GM21723 (cell line): ENCODE measurements at regions not wholly inside any gene's neighbourhood (a gene's known extent, or its start where the extent isn't known, plus 50 kb on each side); places are given as distances from the start of the nearest gene placed in this dataset.
A peak's percentile ranks its signal among the peaks of the same experiment; 100 is the strongest.
"Not testable (repeated sequence)": the region's sequence is repeated elsewhere in the genome, so short reads cannot be mapped to it uniquely, and the experiment has no call there.

ENCODE experiments used
- ATAC-seq: cut with Tn5 transposase; IDR thresholded peaks from one replicate; pipeline ENCODE4 v1.9.1; 2021; ENCODE audit warnings: mild to moderate bottlenecking, moderate library complexity; ENCODE audit not compliant: unreplicated experiment

DNA sequence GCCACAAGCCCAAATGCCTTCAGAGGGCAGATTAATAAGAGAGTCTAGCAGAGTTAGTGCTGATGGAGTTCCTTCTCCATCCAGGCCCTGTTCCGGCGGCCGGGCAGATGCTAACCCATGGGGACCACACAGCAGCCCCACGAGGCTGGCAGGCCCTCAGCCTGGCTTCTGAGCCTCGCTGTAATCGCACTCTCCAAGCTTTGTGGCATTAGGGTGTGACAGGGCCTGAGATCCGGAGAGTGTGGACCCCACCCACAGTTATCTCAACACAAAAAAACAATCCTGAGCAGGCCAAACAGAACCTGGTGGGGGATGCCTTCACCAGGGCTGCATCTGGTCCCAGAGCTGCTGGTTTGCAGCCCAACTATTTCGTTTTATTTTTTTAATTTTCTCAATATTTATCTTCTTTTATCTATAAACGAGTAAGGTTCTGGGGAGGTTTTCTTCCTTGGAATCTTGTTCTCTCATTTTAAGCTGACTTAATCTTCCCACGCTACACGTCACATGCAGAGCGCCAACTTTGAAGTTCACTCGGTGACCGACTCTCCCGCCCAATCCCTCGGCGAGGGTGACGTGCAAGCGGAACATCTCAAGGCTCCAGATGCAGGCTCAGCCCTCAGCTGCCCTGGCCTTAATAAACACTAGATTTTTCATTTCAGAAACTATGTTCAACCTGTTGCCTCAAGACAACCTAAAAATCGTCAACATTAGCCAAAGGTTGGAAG lies 372.4 kb downstream of the BCL2L11 start:
- not testable (repeated sequence) for ATAC-seq

DNA sequence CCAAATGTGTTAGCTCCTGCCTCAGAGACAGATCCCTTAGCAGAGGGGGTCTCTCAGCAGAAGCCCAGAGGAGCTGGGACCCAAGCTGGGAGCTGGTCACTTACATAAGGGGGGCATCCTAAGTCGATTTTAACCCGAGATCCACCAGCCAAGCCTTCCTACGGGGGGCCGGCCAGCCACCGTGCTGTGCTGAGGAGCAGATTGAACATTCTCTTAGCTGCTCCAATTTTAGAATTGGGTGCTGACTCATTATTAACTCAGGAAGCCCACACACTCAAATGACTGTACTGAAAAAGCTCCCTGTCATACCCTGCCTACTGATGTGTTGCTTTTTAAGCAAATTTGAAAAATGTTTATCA lies 373.0 kb downstream of the BCL2L11 start:
- peak; percentile 72 for ATAC-seq

DNA sequence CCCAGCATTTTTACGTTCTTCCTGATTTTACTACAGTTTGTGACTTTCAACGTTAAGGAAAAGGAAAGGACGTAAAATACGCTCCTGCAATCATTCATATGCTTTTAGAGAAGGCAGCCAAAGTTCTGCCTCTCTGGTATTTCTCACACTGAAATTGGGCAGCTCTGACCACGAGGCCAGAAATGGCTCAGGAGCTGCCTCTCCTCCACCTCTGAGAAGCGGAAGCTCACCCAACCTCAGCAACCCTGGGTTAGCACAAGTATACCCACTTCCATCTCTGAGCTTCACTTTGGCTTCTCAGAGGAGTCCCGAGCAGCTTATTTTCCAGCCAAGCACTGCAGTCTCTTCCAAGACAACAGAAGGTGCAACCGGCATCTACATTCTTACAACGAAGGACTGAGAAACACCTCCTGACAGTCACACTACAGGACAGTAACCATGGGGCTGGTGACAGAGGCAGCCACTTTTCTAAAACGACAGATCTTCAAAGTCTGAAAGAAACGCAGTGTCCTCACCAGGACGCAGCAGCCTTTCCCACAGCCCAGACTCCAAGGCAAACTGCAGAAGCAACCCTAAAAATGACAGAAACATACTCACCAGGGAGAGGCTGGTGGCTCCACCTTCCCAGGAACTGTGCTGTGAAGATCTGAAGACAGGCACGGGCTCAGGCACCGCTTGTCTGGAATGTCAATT lies 373.7 kb downstream of the BCL2L11 start:
- peak; percentile 29 for ATAC-seq

DNA sequence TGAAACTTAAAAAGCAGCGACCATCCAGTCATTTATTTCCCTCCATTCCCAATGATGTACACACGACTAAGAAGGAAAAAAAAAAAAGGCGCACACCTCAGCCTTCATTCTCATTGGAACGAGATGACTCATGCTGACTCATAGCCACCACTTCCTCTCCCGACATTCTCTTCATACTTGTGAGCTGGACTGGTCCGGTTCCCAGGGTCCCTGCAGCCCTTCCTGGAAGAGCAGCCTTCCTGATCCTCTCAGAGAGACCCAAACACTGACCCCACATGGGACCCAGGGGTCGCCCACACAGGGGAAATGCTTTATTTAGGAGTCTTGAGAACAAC lies 374.2 kb downstream of the BCL2L11 start:
- ATAC-seq, result peak; percentile 74

DNA sequence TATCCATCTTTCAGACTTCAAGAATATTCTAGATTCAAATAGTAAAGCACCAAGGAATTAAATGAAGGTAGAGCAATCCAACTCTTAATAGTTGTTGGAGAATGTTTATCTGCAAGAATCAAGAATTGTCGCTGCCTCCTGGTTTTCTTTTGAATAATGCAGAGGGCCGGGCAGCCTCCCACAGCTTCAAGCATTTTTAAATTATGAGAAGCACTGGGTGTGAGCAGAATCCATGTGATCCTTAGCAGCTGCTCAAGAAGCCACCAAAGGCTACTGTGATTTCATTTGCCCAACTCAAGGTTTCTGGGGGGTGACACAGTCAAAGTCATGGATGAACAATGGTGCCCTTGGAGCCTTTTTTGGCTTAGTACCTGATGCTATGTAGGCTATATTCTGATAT lies 374.9 kb downstream of the BCL2L11 start:
- not testable (repeated sequence) for ATAC-seq

DNA sequence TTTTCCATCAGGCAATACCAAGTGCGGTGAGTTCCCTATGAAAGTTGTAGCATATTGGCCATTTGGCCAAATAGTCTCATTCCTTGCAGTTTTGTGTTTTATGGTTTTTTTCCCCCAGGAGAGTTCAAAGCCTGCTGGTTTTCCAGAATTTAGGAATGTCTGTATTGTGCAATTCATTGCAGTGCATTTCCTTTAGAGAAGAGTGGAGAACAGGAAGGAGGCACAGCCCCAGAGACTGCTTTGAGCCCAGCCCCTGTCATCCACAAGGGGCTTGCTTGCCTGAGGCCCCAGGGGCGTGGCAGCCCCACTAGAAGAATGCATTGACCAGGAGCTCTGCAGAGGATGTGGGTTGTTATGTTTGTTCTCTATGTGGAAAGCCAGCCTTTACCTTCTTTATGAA lies 375.5 kb downstream of the BCL2L11 start:
- not testable (repeated sequence) for ATAC-seq

DNA sequence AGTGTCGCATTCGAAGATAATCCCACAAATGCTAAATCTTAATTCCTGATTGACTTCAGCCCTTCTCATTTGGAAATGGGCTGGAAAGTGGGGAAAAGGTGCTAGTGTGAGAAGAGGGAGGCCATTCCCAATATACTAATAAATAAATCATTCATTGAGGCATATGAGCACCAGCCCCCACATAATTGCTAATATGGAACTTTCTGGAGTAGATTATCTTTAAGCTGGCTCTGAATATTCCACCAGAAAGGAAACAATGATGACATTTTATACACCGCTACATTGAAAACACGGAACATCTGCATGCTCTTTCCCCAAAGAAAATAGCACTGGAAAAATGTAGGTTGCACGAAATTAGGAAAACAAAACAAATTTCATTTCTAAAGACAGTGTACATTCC lies 376.1 kb downstream of the BCL2L11 start:
- not testable (repeated sequence) for ATAC-seq

DNA sequence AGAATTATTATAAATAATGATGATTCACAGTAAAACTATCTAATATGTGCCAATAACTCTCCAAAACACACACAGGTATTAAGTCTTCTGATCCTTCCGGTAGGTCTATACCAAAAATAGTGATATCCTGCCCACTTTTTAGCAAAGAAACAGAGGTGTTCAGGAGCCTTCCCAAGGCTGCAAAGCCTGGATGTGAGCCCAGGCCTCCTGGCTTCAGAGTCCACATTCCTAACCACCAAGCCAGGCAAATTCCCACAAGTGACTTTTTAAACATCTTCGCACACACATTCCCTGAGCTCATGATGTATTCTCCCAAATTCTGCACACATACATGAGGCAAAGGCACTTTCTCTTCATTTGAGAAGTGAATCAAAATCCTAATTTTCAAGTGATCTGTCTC lies 376.6 kb downstream of the BCL2L11 start:
- ATAC-seq, result not testable (repeated sequence)

DNA sequence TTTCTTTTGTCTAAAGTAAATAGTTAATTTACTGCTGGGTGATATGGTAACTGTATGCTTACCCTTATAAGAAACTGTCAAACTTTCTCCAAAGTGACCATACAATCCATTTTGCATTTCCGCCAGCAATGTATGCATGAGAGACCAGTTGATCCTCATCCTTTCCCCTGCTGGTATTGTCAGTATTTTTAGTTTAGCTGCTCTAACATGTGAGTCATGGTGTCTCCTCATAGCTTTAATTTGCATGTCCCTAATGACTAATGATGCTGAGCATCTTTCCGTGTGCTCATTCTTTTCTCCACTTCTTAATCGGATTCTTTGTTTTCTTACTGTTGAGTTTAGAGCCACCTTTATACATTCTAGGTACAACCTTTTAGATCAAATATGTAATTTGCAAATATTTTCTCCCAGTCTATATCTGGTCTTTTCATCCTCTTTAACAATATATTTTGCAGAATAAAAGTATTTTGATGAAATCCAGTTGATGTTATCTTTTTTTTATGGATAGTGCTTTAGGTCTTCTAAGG lies 379.9 kb downstream of the BCL2L11 start:
- ATAC-seq, result not testable (repeated sequence)

DNA sequence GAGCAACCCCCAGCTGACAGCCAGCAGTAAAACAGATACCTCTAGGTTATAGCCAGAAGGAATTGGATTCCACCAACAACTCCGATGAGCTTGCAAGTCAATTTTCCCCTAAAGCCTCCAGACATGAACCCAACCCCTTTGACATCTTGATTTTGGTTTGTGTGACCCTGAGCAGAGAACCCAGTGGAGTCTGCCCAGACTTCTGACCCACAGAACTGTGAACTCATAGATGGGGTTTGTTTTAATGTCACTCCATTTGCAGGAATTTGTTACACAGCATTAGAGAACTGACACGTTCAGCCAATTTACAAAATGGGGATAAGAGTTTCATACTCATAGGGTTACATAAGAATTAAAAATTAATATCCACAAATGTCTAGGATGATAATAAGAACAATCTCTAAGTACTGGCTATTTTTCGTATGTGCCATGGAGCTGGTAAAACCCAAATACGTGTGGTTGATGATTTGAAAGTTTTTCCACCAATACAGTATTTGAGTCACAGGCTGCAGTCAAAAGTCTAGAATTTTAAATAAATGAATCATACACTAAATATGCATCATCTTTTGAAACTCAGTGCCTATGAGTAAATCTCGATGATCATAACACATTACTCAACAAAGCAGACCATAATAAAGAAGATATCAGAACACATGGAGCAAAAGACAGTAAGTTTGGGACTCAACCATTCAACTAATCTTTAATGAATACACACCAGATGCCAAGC lies 380.0 kb downstream of the ANAPC1 start:
- not testable (repeated sequence) for ATAC-seq

DNA sequence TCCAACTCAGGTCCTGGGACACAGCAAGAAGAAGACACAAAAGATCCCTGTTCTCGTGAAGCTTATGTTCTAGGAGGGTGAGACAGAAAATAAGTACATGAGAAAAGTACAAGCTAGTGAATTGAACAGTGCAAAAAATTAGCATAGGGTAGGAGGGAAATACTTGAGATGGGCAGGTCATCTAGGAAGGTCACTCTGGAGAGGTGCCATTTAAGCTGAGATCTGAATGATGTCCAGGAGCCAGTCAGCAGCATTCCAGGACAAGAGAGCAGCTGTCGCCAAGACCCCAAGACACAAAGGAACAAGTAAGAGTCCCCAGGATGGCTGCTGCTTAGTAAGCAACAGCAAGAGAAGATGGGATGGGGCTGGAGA lies 379.4 kb downstream of the ANAPC1 start:
- ATAC-seq, result not testable (repeated sequence)

DNA sequence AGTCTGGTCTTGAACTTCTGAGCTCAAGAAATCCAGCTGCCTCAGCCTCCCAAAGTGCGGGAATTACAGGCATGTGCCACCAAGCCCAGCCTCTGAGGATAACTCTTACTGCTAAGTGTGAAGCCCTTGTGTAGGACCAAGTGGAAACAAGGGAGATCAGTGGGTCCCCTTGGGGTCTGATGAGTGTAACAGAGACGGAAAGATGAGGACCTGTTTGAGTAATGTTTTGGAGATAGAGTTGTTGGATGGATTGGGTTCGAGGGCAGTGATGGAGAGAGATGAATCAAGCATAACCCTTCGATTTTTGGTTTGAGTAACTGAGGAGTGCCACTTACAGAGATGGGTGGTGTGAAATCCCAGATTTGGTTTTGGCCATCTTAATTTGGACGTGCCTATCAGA lies 378.7 kb downstream of the ANAPC1 start:
- not testable (repeated sequence) for ATAC-seq

DNA sequence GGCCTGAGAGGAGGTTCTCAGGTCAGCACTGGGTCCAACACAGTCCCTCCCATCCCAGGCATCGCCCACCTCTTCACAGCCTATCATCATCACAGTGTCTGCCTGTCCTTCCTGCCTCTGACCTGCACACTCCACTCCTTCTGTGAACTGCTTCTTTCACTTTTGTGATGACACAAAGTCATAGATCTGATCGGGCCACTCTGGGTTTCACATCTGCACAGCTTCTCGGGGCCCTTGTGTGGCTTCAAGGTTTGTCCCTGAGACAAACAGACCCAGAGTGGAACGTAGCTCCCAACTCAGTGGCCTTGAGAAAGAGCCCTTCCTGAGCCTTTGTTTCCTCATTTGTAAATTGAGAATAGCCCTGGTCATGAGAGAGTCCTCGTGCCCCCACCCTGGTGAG lies 377.1 kb downstream of the ANAPC1 start:
- ATAC-seq, result peak; percentile 97

DNA sequence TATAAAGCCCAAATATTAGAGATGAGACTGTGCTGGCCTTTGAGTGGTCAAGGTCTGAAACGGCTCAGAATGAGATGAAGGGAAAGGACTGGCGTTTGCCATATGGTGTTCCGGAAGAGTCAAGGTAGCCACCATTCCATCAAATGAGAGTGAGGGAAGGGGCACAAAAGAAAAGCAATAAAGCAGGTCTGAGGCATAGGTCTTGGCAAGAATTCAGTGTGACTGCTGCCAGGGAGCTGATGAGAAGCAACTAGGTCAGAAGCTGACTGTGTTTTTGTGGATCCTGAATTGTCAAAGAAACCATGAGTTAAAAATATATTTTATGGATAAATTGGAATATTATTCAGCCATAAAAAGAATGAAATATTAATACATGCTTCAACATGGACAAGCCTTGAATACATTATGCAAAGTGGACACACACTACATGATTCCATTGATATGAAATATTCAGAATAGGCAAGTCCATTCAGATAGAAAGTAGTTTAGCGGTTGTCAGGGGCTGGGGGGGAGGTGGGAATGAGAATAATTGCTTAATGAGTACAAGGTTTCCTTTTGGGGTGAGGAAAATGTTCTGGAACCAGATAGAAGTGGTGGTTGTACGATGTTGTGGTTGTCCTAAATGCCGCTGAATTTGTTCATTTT lies 374.6 kb downstream of the ANAPC1 start:
- not testable (repeated sequence) for ATAC-seq

DNA sequence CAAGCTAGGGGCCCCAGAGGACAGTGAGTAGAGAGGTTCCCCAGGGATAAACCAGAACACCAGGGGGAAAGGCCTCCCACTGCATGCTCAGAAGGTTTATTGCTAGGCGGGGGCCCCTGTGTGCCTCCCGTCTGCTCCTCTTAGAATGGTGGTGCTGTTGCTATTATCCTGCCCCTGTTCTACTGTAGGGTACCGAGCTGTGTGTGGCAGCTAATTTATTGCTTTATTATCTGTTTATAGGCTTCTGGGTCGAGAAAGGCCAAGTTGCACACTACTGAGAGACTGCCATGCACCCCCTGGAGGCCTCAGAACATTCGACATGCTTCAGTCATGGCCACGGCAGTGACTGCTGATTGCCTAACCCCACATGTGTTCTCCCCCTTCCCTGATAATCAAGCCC lies 373.6 kb downstream of the ANAPC1 start:
- not testable (repeated sequence) for ATAC-seq

DNA sequence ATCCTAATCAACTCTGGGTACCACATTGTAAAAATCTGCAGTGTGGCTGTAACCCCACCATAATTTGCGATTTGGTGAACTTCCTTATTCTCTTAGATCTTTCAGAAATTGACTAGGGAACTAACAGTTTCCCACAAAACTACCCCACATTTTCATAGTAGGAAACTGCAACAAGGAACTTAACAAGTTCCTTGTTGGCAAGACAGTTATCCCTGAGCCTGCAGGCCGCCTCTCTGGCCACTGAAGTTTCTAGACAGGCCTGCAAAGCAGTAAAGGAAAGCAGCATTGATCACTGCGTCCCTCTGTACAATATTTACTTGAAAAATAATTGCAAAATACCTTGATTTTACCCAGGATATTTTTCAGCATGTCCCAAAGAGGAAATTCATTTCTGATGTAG lies 372.9 kb downstream of the ANAPC1 start:
- ATAC-seq, result not testable (repeated sequence)

DNA sequence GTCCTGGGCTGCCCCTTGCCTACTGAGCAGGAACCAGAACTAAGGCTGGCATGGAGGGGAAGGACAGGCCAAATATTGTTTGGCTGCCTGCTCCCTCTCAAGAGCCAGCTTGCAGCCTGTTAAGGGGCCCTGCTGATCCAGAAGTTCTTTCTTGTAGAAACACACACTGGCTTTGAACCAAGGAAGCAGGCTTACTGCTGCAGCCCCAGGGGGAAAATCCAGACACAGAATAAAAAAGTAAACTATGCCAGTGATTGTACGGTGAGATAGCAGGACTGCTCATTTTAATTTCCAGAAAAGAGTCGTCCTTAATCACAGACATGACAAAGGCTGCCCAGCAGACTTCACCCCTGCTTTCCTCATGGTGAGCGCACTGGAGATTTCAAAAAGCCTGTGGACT lies 371.6 kb downstream of the ANAPC1 start:
- not testable (repeated sequence) for ATAC-seq

DNA sequence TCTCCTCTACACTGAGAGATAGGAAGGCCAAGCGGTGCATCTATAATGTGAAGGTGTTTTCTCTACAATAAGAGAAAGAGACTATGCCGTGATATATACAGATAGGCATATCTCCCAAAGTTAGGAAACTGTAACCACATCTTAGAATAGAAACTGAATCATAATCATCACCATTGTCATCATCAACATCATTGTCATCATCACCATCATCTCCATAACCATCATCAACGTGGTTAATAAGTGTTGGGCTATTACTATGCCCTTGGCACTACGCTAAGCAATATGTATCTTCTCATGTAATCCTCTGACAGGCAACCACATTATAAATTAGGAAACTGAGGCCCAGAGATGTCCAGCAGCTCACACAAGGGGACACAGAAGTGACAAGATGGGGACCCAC lies 369.9 kb downstream of the ANAPC1 start:
- not testable (repeated sequence) for ATAC-seq

DNA sequence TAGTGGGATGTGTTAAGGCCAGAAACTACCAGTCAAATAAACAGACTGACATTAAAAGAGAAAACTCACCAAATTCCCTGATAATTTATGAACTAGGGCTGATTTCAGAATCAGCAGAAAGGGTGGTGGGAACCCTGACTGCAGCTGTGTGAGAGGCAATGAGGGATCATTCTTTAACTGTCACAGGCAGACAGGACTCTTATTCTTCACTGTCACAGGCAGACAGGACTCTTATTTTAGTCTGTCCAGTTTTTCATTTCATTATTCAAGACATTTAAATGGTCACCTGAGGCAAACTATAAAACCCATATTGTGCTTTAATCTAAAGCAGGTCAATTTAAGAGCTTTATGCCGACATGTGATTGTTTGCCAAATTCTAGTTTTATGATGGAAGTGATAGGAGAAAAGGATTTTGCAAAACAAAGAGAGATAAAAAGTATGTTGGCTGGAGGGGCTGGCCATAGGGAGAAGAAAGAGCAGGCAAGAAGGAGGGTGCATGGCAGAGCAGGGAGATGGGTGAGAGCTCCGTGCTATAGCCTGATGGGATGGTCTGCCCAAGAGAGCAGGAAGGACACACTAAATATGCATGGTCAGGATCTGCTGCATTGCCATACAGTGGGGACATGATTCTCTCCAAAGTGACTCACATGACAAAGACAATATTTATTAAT lies 366.8 kb downstream of the ANAPC1 start:
- not testable (repeated sequence) for ATAC-seq

DNA sequence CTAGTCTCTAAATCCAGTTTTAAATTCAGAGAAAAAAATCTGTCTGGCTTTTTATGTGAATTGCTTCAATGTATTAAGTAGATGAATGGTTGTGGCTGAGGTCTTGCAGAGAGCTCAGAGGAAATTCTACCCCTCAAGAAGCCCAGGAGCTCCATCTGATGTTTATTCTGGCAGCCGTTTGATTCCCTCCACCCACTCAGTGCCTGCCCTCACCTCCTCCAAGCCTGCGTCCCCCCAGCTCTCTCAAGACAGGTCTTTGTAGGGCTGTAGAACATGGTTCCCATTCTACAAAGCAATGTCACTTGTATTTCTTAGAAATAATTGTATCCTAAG lies 366.3 kb downstream of the ANAPC1 start:
- ATAC-seq, result not testable (repeated sequence)

DNA sequence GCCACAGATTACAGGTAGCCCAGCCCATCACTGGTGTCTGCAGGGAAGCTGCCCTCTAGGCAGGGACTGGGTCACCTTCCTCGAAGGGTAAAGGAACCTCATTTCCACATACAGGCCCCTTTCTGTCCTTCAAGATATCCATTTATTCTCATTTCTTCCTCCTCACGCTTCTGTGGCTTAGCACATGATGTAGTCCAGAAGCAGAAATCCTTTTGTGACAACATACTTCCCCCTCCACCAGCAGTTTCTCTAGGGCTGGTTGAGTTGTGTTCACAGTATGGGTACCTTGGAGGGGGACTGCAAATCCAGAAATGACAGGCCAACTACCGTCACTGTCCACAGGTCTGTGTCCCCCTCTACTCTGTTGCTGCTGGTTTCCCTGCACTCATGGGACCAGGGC lies 364.9 kb downstream of the ANAPC1 start:
- ATAC-seq, result no peak
